ENCODE measurements at regions not wholly inside any gene's neighbourhood (a gene's known extent, or its start where the extent isn't known, plus 50 kb on each side); places are given as distances from the start of the nearest gene placed in this dataset.

DNA sequence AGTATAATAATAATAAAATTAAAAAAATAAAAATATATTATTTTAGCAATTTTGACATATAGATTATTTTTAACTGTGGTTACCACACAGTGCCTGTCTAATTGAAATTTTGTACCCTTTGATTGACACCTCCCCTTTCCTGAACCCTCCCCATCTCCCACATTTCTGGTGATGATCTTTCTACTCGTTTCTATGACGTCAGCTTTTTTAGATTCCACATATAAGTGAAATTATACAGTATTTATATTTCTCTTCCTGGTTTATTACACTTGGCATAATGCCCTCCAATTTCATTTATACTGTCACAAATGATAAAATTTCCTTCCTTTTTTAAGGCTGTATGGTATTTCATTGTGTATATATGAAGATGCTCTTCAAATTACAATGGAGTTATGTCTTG, 258.1 kb upstream of the PTCHD4 start:
- no peak for TF ChIP-seq ZFX (IDR thresholded peaks at IDR 0.05; ENCODE audit: borderline replicate concordance)
- TF ChIP-seq, protein P1, sequence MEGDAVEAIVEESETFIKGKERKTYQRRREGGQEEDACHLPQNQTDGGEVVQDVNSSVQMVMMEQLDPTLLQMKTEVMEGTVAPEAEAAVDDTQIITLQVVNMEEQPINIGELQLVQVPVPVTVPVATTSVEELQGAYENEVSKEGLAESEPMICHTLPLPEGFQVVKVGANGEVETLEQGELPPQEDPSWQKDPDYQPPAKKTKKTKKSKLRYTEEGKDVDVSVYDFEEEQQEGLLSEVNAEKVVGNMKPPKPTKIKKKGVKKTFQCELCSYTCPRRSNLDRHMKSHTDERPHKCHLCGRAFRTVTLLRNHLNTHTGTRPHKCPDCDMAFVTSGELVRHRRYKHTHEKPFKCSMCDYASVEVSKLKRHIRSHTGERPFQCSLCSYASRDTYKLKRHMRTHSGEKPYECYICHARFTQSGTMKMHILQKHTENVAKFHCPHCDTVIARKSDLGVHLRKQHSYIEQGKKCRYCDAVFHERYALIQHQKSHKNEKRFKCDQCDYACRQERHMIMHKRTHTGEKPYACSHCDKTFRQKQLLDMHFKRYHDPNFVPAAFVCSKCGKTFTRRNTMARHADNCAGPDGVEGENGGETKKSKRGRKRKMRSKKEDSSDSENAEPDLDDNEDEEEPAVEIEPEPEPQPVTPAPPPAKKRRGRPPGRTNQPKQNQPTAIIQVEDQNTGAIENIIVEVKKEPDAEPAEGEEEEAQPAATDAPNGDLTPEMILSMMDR (IDR thresholded peaks at IDR 0.05): no peak
- no peak overlapping the region for H3K27ac ChIP-seq

DNA sequence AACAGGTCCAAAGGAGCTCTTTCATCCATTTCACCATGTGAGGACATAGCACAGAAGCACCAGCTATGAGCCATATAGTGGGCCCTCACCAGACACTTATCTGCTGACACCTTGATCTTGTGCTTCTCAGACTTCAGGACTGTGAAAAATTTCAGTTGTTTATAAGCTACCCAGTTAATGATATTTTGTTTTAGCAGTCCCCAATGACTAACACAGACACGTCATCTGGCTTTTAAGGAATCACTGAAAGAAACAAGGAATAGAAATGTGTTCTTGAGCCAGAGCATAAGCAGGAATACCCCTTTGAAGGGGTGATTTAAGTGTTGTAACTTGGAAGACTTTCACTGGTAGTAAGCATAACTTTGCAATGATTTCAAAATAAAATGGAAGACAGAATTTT, 214.7 kb upstream of the PTCHD4 start:
- TF ChIP-seq ZFX (IDR thresholded peaks at IDR 0.05; ENCODE audit: borderline replicate concordance): no peak
- TF ChIP-seq, protein P1 (IDR thresholded peaks at IDR 0.05): no peak
- H3K27ac ChIP-seq: no peak overlapping the region

DNA sequence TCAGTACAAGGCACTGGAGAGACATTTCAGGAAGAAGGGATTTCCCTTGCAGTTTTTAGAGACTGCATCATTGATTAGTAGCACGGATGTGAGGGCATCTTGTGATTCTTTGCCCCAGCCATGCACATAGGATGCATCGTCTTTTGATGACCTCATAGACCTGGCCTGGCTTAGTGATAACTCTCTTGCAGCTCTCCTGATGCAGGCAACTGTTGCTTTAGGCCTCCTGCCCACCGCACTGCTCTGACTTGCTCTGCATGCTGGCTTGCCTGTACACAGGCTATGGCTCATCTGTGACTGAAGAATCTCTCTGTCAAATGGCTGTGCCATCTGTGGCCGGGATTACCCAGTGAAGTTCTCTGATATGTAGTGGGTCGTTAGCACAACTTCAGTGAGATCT, 207.7 kb upstream of the PTCHD4 start:
- no peak for TF ChIP-seq ZFX (IDR thresholded peaks at IDR 0.05; ENCODE audit: borderline replicate concordance)
- TF ChIP-seq, protein P1 (IDR thresholded peaks at IDR 0.05): no peak

DNA sequence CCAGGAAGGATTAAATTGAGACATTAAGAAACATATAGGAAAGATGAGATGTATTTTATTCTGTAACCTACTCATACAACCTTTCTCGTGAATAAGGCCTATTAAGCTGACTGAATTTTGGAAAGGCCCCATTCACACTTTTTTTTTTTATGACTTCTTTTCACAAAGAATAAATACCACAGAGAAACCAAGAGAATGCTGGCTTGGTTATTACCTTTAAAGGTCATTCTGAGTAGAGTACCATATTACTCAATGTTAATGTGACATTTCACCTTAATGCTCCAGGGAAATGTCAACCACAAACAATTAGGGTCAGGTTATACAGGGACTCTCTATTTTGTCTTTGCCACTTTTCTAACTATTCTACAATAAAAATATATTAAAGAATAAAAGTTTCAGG, 204.9 kb upstream of the PTCHD4 start:
- no peak for TF ChIP-seq ZFX (IDR thresholded peaks at IDR 0.05; ENCODE audit: borderline replicate concordance)
- TF ChIP-seq, protein P1 (IDR thresholded peaks at IDR 0.05): no peak
- H3K27ac ChIP-seq: no peak overlapping the region

More for the DNA sequence above, 207.7 kb upstream of the PTCHD4 start:
- H3K27ac ChIP-seq: no peak overlapping the region

DNA sequence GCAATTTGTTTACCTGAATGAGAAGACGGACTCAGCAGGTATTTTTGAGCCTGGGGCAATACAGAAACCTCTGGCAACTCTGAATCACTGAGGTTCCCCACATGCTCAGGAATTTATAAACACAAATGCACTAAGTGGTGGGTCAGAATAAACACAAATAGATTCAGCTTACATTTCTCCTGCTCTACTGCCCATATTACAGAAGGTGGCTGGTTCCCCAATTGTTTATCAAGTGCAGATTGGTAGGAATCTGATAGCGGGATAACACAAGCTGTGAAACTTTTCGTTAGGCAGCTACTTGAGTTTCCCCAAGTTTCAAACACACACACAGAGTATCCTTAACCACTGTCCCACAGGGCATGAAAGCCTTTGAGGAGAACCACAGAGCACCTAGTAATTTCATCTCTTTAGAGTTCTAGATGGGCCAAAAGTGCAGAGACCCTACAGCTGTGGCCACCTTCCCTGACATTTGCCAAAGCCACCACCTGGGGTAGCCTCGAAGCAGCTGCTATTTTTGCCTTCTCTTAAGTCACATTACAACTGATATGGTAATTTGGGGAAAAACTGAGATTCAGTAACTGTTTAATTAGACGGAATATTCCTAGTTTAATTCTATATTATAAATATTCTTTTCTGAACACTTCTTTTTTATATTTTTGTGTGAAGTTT, 204.2 kb upstream of the PTCHD4 start:
- no peak overlapping the region for H3K27ac ChIP-seq
- no peak for TF ChIP-seq ZFX (IDR thresholded peaks at IDR 0.05; ENCODE audit: borderline replicate concordance)
- TF ChIP-seq, protein P1 (IDR thresholded peaks at IDR 0.05): no peak

DNA sequence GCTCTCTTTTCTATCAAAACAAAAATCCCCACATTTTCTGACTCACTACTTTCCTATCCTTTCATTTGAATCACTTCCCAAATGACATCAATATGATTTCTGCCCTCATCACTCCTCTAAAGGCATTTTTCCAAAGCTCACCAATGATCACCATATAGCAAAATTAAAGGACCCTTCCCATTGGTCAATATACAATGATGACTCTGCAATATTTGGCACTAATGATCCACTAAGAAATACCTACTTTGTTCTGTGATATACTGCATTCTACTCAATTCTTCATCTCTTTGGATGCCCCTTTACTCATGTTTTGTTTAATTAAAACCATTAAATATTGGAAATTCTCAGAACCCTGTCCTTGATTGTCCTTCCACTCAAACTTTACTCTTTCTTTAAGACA, 200.3 kb upstream of the PTCHD4 start:
- no peak overlapping the region for H3K27ac ChIP-seq
- TF ChIP-seq ZFX (IDR thresholded peaks at IDR 0.05; ENCODE audit: borderline replicate concordance): no peak
- TF ChIP-seq, protein P1 (IDR thresholded peaks at IDR 0.05): no peak

DNA sequence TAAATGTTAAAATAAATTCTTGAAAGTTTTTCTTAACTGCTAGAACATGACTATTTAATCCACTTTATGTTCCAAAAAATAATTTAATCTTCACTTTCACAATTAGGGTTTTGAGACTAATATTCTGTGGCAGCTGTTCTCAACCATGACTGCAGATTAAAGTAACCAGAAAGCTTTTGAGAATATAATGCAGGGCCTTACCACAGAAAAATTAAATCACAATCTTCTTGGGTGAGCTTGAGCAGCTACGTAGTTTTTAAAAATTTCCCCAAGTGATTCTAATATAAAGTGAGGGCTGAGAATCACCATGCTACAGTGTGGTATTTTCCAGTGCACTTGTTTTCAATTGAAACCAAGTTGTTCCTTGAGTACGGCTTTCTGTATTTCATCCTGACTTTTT, 196.6 kb upstream of the PTCHD4 start:
- TF ChIP-seq, protein P1 (IDR thresholded peaks at IDR 0.05): no peak
- H3K27ac ChIP-seq: no peak overlapping the region
